ENCODE measurements at regions not wholly inside any gene's neighbourhood (a gene's known extent, or its start where the extent isn't known, plus 50 kb on each side); places are given as distances from the start of the nearest gene placed in this dataset.

DNA sequence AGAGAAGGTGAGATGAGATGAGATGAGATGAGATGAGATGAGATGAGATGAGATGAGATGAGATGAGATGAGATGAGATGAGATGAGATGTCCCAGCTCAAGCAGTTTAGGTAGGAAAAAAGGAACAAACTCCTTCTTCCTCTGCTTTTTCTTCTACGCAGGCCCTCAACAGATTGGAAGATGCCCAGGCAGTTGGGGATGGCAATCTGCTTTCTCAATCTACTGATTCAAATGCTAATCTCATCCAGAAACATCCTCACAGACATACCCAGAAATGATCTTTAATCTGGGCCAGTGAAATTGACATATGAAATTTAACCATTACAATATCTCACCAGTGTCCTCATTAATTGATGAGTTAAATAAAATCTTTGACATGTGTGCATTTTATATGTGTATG, 370.3 kb upstream of the SLC7A11 start:
- Histone ChIP-seq H3K4me3 (no peak overlapping the region), H3K27ac (no peak overlapping the region), H3K4me1 (no peaks in the 10 kb centered on the region), H3K9me3 (peaks cover 0 to 2% of the 10 kb centered on the region in 2 donors), H3K36me3 (no peaks in the 10 kb centered on the region), H3K27me3 (no peaks in the 10 kb centered on the region)
- TF ChIP-seq, protein P1, sequence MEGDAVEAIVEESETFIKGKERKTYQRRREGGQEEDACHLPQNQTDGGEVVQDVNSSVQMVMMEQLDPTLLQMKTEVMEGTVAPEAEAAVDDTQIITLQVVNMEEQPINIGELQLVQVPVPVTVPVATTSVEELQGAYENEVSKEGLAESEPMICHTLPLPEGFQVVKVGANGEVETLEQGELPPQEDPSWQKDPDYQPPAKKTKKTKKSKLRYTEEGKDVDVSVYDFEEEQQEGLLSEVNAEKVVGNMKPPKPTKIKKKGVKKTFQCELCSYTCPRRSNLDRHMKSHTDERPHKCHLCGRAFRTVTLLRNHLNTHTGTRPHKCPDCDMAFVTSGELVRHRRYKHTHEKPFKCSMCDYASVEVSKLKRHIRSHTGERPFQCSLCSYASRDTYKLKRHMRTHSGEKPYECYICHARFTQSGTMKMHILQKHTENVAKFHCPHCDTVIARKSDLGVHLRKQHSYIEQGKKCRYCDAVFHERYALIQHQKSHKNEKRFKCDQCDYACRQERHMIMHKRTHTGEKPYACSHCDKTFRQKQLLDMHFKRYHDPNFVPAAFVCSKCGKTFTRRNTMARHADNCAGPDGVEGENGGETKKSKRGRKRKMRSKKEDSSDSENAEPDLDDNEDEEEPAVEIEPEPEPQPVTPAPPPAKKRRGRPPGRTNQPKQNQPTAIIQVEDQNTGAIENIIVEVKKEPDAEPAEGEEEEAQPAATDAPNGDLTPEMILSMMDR (IDR thresholded peaks at IDR 0.05), result no peak
- DNase-seq (no peak), ATAC-seq (no peak)
- intact Hi-C loops (cut with DNase I), result no loop called here

DNA sequence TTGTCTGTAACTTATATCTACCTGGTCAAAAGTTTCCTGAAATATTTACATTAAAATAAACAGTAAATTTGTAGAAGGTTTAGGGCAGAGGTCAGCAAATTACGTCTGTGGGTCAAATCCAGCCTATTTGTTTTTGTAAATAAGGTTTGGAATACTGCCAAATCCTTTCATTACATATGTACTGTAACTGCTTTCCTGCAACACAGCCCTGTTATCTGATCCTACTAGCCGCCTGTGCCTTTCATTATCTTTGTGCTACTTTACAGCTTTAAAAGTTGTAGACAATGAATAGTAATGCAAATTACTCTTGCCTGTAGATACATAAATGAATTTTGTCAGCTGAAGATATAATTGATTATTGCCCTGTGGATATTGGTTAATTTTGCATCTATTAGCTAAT, 369.6 kb upstream of the SLC7A11 start:
- no peak overlapping the region for H3K4me3 ChIP-seq
- peaks cover 0 to 2% of the 10 kb centered on the region in 2 donors for H3K9me3 ChIP-seq
- intact Hi-C loops (cut with DNase I), result no loop called here
- H3K27me3 ChIP-seq, result no peaks in the 10 kb centered on the region
- H3K36me3 ChIP-seq, result no peaks in the 10 kb centered on the region
- ATAC-seq, result no peak
- no peak overlapping the region for H3K27ac ChIP-seq
- no peaks in the 10 kb centered on the region for H3K4me1 ChIP-seq
- DNase-seq, result no peak
- TF ChIP-seq, protein P1 (IDR thresholded peaks at IDR 0.05), result no peak

- H3K9me3 ChIP-seq, result peaks cover 0 to 2% of the 10 kb centered on the region in 2 donors
- no peak overlapping the region for H3K4me3 ChIP-seq
- no peaks in the 10 kb centered on the region for H3K27me3 ChIP-seq
- TF ChIP-seq, protein P1 (IDR thresholded peaks at IDR 0.05), result no peak
- no peaks in the 10 kb centered on the region for H3K36me3 ChIP-seq
- ATAC-seq (no peak), DNase-seq (no peak)
- H3K4me1 ChIP-seq, result no peaks in the 10 kb centered on the region
- intact Hi-C loops (cut with DNase I), result no loop called here
- H3K27ac ChIP-seq, result no peak overlapping the region
Measured at GRCh38 chr4:138611017-138611416, 368.9 kb upstream of the SLC7A11 start.

DNA sequence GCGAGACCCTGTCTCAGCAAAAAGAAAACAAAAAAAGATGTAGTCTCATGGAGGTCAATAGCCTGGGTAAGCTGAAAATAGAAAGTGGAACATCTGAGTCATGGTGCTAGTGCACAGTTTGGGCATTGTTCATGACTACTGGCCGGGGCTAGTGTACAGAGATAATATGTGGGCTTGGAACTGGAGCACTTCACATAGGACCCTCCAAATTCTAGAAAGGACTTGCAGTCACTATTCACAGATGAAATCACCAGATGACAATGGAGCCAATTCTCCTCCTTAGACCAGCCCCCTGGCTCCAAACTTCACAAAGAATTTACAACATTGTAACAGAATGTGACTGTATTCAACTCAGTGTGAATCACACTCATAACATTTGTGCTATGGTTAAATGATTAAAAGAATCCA, 367.8 kb upstream of the SLC7A11 start:
- Histone ChIP-seq H3K4me1 (no peaks in the 10 kb centered on the region), H3K36me3 (no peaks in the 10 kb centered on the region), H3K27ac (no peak overlapping the region), H3K27me3 (no peaks in the 10 kb centered on the region), H3K4me3 (no peak overlapping the region), H3K9me3 (no peaks in the 10 kb centered on the region)
- no peak for DNase-seq
- TF ChIP-seq, protein P1 (IDR thresholded peaks at IDR 0.05), result no peak
- intact Hi-C loops (cut with DNase I), result no loop called here
- ATAC-seq, result peak; percentile 77

DNA sequence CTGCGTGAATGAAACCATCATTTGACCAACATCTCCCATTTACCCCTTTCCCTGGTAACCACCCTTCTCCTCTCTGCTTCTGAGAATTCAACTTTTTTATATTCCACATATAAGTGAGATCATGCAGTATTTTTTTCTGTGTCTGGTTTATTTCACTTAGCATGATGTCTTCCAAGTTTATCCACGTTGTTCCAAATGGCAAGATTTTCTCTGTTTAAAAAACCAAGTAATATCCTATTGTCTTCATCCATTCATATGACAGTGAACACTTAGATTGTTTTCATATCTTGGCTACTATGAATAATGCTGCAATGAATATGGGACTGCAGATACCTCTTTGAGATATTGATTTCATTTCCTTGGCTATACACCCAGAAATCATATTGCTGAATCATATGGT, 362.4 kb upstream of the SLC7A11 start:
- Histone ChIP-seq H3K4me1 (no peaks in the 10 kb centered on the region), H3K9me3 (no peaks in the 10 kb centered on the region), H3K27ac (no peak overlapping the region), H3K4me3 (no peak overlapping the region), H3K27me3 (no peaks in the 10 kb centered on the region), H3K36me3 (no peaks in the 10 kb centered on the region)
- TF ChIP-seq, protein P1 (IDR thresholded peaks at IDR 0.05), result no peak
- no peak for ATAC-seq
- intact Hi-C loops (cut with DNase I), result no loop called here
- DNase-seq, result no peak

Data from left lung (tissue), 4 donors.